HEK293 (cell line): ENCODE measurements at regions not wholly inside any gene's neighbourhood (a gene's known extent, or its start where the extent isn't known, plus 50 kb on each side); places are given as distances from the start of the nearest gene placed in this dataset.

Experiments
- CTCF ChIA-PET: fragments of 350-600 bp; formaldehyde crosslinking; extraction: SDS; loops from one replicate; lab custom pipeline; 2021; ENCODE audit warnings: antibody characterized with exemption; lab: Yijun Ruan, JAX
- POLR2A ChIA-PET: fragments of 300-600 bp; formaldehyde crosslinking; extraction: SDS; loops from one replicate; lab custom pipeline; 2020; ENCODE audit warnings: antibody characterized with exemption, inconsistent platforms; lab: Yijun Ruan, JAX
- H3K27ac ChIP-seq: fragments of 200-500 bp; sonication (Bioruptor generic); 2 replicates; pipeline ENCODE4 v1.5.1; 2014; ENCODE audit warnings: low read depth, low read length, control low read depth, inconsistent platforms; ENCODE audit errors: extremely low read depth
- H3K36me3 ChIP-seq, 2 experiments: fragments of 200-500 bp in 1 of 2; sonication (Bioruptor generic) in 1 of 2; 1 replicate in 1 of 2; 2 replicates in 1 of 2; pipeline ENCODE4 v1.5.1; 2014 to 2017; ENCODE audit warnings: inconsistent platforms in 2 of 2, low read length in 2 of 2; ENCODE audit not compliant: control insufficient read depth in 2 of 2, insufficient read depth in 1 of 2
- H3K4me1 ChIP-seq: fragments of 200-500 bp; sonication (Bioruptor generic); 2 replicates; pipeline ENCODE4 v1.5.1; 2014; ENCODE audit warnings: mild to moderate bottlenecking, low read length, inconsistent platforms; ENCODE audit not compliant: control insufficient read depth, insufficient read depth
- H3K4me3 ChIP-seq: 2 replicates; pipeline ENCODE4 v1.5.1; 2011; ENCODE audit warnings: low read depth, mild to moderate bottlenecking, control low read depth, low read length, moderate library complexity
- H3K9me3 ChIP-seq: fragments of 200-500 bp; sonication (Bioruptor generic); 2 replicates; pipeline ENCODE4 v1.5.1; 2014; ENCODE audit warnings: low read depth, low read length, inconsistent platforms; ENCODE audit not compliant: control insufficient read depth, insufficient read depth
- BCL11B ChIP-seq: fragments of 450-650 bp; formaldehyde crosslinking; IDR thresholded peaks from 2 replicates; pipeline ENCODE4 v1.5.1; 2016; ENCODE audit warnings: low read depth, missing biosample characterization, missing genetic modification characterization
- EGR2 ChIP-seq: fragments of 450-650 bp; formaldehyde crosslinking; IDR thresholded peaks from 2 replicates; pipeline ENCODE4 v1.5.1; 2016; ENCODE audit warnings: low read depth, missing biosample characterization, missing genetic modification characterization
- FEZF1 ChIP-seq: fragments of 450-650 bp; formaldehyde crosslinking; IDR thresholded peaks from 2 replicates; pipeline ENCODE4 v1.5.1; 2016; ENCODE audit warnings: missing biosample characterization, missing genetic modification characterization
- KLF8 ChIP-seq: fragments of 450-650 bp; formaldehyde crosslinking; IDR thresholded peaks from 2 replicates; pipeline ENCODE4 v1.5.1; 2016; ENCODE audit warnings: missing biosample characterization, missing genetic modification characterization
- ZFP37 ChIP-seq: fragments of 450-650 bp; formaldehyde crosslinking; IDR thresholded peaks from 2 replicates; pipeline ENCODE4 v1.5.1; 2016; ENCODE audit warnings: missing biosample characterization, missing genetic modification characterization
- ZFP41 ChIP-seq: fragments of 450-650 bp; formaldehyde crosslinking; IDR thresholded peaks from 2 replicates; pipeline ENCODE4 v1.5.1; 2016; ENCODE audit warnings: missing biosample characterization, missing genetic modification characterization, borderline replicate concordance
- ZNF10 ChIP-seq: fragments of 450-650 bp; formaldehyde crosslinking; IDR thresholded peaks from 2 replicates; pipeline ENCODE4 v1.5.1; 2017; ENCODE audit warnings: missing biosample characterization, missing genetic modification characterization
- ZNF132 ChIP-seq: fragments of 450-650 bp; formaldehyde crosslinking; IDR thresholded peaks from 2 replicates; pipeline ENCODE4 v1.5.1; 2017; ENCODE audit warnings: missing biosample characterization, missing genetic modification characterization, borderline replicate concordance
- ZNF175 ChIP-seq: fragments of 450-650 bp; formaldehyde crosslinking; IDR thresholded peaks from 2 replicates; pipeline ENCODE4 v1.5.1; 2016; ENCODE audit warnings: missing biosample characterization, missing genetic modification characterization
- ZNF202 ChIP-seq: fragments of 450-650 bp; formaldehyde crosslinking; IDR thresholded peaks from 2 replicates; pipeline ENCODE4 v1.5.1; 2016; ENCODE audit warnings: missing biosample characterization, missing genetic modification characterization, borderline replicate concordance
- ZNF311 ChIP-seq: fragments of 450-650 bp; formaldehyde crosslinking; IDR thresholded peaks from 2 replicates; pipeline ENCODE4 v1.5.1; 2017; ENCODE audit warnings: missing biosample characterization, missing genetic modification characterization, borderline replicate concordance
- ZNF426 ChIP-seq: fragments of 450-650 bp; formaldehyde crosslinking; IDR thresholded peaks from 2 replicates; pipeline ENCODE4 v1.5.1; 2017; ENCODE audit warnings: missing biosample characterization, missing genetic modification characterization, mild to moderate bottlenecking, inconsistent platforms, moderate library complexity
- ZNF548 ChIP-seq: fragments of 450-650 bp; formaldehyde crosslinking; IDR thresholded peaks from 2 replicates; pipeline ENCODE4 v1.5.1; 2016; ENCODE audit warnings: missing biosample characterization, missing genetic modification characterization
- ZNF549 ChIP-seq: fragments of 450-650 bp; IDR thresholded peaks from 2 replicates; pipeline ENCODE4 v1.5.1; 2018; ENCODE audit warnings: missing biosample characterization, missing genetic modification characterization, mild to moderate bottlenecking, inconsistent platforms, moderate library complexity
- ZNF555 ChIP-seq: fragments of 450-650 bp; formaldehyde crosslinking; conservative IDR thresholded peaks from 2 replicates; pipeline ENCODE4 v1.5.1; 2017; ENCODE audit warnings: missing biosample characterization, mild to moderate bottlenecking, missing genetic modification characterization, inconsistent platforms
- ZNF571 ChIP-seq: fragments of 450-650 bp; formaldehyde crosslinking; IDR thresholded peaks from 2 replicates; pipeline ENCODE4 v1.5.0; 2017; ENCODE audit warnings: missing biosample characterization, missing genetic modification characterization
- TF ChIP-seq, protein P1 (sequence below): fragments of 450-650 bp; formaldehyde crosslinking; IDR thresholded peaks from 2 replicates; pipeline ENCODE4 v1.5.1; 2016; ENCODE audit warnings: missing biosample characterization, missing genetic modification characterization
- TF ChIP-seq, protein P2 (sequence below): fragments of 450-650 bp; formaldehyde crosslinking; conservative IDR thresholded peaks from 2 replicates; pipeline ENCODE4 v1.5.1; 2016; ENCODE audit warnings: low read depth, missing biosample characterization, missing genetic modification characterization
- TF ChIP-seq, protein P3 (sequence below): fragments of 450-650 bp; formaldehyde crosslinking; IDR thresholded peaks from 2 replicates; pipeline ENCODE4 v1.5.1; 2017; ENCODE audit warnings: missing biosample characterization, missing genetic modification characterization
- TF ChIP-seq, protein P4 (sequence below): fragments of 450-650 bp; formaldehyde crosslinking; IDR thresholded peaks from 2 replicates; pipeline ENCODE4 v1.5.0; 2017; ENCODE audit warnings: missing biosample characterization, missing genetic modification characterization, borderline replicate concordance
- TF ChIP-seq, protein P5 (sequence below): fragments of 450-650 bp; formaldehyde crosslinking; IDR thresholded peaks from 2 replicates; pipeline ENCODE4 v1.5.1; 2016; ENCODE audit warnings: missing biosample characterization, missing genetic modification characterization

DNA sequence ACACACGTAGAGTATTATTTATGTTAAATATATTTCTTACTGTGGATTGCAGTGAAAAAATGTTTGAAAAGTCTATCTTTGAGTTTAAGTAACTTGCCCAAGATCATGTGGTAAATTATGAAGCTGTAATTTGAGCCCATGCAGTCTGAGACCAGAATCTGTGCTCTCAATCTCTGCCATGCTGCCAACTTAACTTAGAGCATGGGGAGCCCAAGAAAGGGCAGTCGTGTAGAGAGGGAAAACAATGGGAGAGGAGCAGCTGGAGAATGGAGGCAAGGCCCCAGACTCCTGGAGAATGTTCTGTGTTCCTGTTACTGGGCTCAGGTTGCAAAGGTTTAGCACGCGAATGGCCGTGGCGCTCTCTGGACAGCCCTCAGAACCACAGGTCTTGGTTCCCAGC, 311.6 kb upstream of the RASGRP1 start (continued):
- TF ChIP-seq, protein P1, sequence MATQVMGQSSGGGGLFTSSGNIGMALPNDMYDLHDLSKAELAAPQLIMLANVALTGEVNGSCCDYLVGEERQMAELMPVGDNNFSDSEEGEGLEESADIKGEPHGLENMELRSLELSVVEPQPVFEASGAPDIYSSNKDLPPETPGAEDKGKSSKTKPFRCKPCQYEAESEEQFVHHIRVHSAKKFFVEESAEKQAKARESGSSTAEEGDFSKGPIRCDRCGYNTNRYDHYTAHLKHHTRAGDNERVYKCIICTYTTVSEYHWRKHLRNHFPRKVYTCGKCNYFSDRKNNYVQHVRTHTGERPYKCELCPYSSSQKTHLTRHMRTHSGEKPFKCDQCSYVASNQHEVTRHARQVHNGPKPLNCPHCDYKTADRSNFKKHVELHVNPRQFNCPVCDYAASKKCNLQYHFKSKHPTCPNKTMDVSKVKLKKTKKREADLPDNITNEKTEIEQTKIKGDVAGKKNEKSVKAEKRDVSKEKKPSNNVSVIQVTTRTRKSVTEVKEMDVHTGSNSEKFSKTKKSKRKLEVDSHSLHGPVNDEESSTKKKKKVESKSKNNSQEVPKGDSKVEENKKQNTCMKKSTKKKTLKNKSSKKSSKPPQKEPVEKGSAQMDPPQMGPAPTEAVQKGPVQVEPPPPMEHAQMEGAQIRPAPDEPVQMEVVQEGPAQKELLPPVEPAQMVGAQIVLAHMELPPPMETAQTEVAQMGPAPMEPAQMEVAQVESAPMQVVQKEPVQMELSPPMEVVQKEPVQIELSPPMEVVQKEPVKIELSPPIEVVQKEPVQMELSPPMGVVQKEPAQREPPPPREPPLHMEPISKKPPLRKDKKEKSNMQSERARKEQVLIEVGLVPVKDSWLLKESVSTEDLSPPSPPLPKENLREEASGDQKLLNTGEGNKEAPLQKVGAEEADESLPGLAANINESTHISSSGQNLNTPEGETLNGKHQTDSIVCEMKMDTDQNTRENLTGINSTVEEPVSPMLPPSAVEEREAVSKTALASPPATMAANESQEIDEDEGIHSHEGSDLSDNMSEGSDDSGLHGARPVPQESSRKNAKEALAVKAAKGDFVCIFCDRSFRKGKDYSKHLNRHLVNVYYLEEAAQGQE (tag by site-specific recombination) = no peak
- no peak for TF ChIP-seq BCL11B (tag by site-specific recombination)
- no peak for TF ChIP-seq ZNF10
- TF ChIP-seq, protein P2, sequence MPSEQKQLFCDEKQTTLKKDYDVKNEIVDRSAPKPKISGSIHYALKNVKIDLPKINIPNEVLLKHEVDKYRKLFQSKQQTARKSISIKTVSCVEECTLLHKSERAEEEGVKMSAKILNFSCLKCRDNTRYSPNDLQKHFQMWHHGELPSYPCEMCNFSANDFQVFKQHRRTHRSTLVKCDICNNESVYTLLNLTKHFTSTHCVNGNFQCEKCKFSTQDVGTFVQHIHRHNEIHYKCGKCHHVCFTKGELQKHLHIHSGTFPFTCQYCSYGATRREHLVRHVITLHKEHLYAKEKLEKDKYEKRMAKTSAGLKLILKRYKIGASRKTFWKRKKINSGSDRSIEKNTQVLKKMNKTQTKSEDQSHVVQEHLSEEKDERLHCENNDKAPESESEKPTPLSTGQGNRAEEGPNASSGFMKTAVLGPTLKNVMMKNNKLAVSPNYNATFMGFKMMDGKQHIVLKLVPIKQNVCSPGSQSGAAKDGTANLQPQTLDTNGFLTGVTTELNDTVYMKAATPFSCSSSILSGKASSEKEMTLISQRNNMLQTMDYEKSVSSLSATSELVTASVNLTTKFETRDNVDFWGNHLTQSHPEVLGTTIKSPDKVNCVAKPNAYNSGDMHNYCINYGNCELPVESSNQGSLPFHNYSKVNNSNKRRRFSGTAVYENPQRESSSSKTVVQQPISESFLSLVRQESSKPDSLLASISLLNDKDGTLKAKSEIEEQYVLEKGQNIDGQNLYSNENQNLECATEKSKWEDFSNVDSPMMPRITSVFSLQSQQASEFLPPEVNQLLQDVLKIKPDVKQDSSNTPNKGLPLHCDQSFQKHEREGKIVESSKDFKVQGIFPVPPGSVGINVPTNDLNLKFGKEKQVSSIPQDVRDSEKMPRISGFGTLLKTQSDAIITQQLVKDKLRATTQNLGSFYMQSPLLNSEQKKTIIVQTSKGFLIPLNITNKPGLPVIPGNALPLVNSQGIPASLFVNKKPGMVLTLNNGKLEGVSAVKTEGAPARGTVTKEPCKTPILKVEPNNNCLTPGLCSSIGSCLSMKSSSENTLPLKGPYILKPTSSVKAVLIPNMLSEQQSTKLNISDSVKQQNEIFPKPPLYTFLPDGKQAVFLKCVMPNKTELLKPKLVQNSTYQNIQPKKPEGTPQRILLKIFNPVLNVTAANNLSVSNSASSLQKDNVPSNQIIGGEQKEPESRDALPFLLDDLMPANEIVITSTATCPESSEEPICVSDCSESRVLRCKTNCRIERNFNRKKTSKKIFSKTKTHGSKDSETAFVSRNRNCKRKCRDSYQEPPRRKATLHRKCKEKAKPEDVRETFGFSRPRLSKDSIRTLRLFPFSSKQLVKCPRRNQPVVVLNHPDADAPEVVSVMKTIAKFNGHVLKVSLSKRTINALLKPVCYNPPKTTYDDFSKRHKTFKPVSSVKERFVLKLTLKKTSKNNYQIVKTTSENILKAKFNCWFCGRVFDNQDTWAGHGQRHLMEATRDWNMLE (tag by site-specific recombination) = no peak
- no peak for TF ChIP-seq FEZF1
- no peak for TF ChIP-seq ZNF426 (tag by site-specific recombination)

DNA sequence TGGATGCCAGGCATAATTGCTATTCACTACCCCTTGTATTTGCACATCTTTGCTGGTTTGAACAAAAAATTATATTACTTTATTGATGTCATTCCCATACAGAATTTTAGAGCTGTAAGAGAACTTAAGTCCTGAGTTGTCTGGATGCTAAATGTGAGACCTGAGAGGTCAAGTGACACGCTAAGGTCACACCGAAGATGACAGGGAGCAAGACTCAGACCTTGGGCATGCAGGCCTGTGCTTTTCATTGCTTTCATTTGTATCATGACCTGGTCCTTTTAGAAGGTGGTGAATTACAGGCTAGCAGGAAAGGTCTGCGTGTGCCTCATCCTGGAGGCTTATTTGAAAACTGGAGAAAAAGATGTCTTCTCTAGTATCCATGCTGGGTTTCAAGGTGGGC, 312.0 kb upstream of the RASGRP1 start:
- POLR2A ChIA-PET = no interaction called here
- no peaks in the 10 kb centered on the region for H3K36me3 ChIP-seq
- H3K27ac ChIP-seq = no peak overlapping the region
- H3K4me3 ChIP-seq = no peak overlapping the region
- H3K9me3 ChIP-seq = no peaks in the 10 kb centered on the region
- H3K4me1 ChIP-seq = no peaks in the 10 kb centered on the region
- CTCF ChIA-PET = no interaction called here
- TF ChIP-seq ZNF426 (tag by site-specific recombination) (no peak), KLF8 (no peak), EGR2 (tag by site-specific recombination) (no peak), ZNF548 (tag by site-specific recombination) (no peak), ZFP41 (tag by site-specific recombination) (no peak), ZNF549 (tag by site-specific recombination) (no peak), ZNF202 (tag by site-specific recombination) (no peak), ZNF571 (tag by site-specific recombination) (no peak), ZNF311 (tag by site-specific recombination) (no peak), ZNF132 (no peak), ZFP37 (tag by site-specific recombination) (no peak), ZNF175 (no peak), ZNF555 (tag by site-specific recombination) (no peak)
- TF ChIP-seq, protein P3, sequence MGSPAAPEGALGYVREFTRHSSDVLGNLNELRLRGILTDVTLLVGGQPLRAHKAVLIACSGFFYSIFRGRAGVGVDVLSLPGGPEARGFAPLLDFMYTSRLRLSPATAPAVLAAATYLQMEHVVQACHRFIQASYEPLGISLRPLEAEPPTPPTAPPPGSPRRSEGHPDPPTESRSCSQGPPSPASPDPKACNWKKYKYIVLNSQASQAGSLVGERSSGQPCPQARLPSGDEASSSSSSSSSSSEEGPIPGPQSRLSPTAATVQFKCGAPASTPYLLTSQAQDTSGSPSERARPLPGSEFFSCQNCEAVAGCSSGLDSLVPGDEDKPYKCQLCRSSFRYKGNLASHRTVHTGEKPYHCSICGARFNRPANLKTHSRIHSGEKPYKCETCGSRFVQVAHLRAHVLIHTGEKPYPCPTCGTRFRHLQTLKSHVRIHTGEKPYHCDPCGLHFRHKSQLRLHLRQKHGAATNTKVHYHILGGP (tag by site-specific recombination) = no peak
- TF ChIP-seq, protein P4, sequence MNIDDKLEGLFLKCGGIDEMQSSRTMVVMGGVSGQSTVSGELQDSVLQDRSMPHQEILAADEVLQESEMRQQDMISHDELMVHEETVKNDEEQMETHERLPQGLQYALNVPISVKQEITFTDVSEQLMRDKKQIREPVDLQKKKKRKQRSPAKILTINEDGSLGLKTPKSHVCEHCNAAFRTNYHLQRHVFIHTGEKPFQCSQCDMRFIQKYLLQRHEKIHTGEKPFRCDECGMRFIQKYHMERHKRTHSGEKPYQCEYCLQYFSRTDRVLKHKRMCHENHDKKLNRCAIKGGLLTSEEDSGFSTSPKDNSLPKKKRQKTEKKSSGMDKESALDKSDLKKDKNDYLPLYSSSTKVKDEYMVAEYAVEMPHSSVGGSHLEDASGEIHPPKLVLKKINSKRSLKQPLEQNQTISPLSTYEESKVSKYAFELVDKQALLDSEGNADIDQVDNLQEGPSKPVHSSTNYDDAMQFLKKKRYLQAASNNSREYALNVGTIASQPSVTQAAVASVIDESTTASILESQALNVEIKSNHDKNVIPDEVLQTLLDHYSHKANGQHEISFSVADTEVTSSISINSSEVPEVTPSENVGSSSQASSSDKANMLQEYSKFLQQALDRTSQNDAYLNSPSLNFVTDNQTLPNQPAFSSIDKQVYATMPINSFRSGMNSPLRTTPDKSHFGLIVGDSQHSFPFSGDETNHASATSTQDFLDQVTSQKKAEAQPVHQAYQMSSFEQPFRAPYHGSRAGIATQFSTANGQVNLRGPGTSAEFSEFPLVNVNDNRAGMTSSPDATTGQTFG (tag by site-specific recombination) = no peak
- TF ChIP-seq, protein P5, sequence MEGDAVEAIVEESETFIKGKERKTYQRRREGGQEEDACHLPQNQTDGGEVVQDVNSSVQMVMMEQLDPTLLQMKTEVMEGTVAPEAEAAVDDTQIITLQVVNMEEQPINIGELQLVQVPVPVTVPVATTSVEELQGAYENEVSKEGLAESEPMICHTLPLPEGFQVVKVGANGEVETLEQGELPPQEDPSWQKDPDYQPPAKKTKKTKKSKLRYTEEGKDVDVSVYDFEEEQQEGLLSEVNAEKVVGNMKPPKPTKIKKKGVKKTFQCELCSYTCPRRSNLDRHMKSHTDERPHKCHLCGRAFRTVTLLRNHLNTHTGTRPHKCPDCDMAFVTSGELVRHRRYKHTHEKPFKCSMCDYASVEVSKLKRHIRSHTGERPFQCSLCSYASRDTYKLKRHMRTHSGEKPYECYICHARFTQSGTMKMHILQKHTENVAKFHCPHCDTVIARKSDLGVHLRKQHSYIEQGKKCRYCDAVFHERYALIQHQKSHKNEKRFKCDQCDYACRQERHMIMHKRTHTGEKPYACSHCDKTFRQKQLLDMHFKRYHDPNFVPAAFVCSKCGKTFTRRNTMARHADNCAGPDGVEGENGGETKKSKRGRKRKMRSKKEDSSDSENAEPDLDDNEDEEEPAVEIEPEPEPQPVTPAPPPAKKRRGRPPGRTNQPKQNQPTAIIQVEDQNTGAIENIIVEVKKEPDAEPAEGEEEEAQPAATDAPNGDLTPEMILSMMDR (tag by site-specific recombination) = no peak
